ENCODE measurements at regions not wholly inside any gene's neighbourhood (a gene's known extent, or its start where the extent isn't known, plus 50 kb on each side); places are given as distances from the start of the nearest gene placed in this dataset.

DNA sequence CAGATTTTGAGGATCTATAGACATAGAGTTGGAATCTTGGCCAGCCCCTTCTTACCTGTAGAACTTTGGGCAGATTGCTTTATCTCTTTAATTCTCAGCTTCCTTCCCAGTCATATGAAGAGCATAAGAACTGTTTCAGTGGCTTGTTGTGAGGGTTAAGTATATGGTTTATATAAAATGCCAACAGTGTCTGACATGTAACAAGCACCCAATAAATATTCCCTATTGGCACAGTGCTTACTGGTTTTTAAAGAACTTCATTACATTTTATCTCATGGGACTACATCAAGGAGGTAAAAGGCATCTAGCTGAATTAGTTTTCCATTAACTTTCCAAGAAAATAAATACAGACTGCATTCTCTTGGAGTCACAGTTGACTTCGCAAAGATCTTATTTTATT, 106.7 kb upstream of the LIMCH1 start:
- TF ChIP-seq, protein P1, sequence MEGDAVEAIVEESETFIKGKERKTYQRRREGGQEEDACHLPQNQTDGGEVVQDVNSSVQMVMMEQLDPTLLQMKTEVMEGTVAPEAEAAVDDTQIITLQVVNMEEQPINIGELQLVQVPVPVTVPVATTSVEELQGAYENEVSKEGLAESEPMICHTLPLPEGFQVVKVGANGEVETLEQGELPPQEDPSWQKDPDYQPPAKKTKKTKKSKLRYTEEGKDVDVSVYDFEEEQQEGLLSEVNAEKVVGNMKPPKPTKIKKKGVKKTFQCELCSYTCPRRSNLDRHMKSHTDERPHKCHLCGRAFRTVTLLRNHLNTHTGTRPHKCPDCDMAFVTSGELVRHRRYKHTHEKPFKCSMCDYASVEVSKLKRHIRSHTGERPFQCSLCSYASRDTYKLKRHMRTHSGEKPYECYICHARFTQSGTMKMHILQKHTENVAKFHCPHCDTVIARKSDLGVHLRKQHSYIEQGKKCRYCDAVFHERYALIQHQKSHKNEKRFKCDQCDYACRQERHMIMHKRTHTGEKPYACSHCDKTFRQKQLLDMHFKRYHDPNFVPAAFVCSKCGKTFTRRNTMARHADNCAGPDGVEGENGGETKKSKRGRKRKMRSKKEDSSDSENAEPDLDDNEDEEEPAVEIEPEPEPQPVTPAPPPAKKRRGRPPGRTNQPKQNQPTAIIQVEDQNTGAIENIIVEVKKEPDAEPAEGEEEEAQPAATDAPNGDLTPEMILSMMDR (conservative IDR thresholded peaks at IDR 0.05; ENCODE audit: low read depth, low read length) = no peak
- no peak for TF ChIP-seq SMC3 (IDR thresholded peaks at IDR 0.05; ENCODE audit: low read depth, low read length)
- TF ChIP-seq, protein P2, sequence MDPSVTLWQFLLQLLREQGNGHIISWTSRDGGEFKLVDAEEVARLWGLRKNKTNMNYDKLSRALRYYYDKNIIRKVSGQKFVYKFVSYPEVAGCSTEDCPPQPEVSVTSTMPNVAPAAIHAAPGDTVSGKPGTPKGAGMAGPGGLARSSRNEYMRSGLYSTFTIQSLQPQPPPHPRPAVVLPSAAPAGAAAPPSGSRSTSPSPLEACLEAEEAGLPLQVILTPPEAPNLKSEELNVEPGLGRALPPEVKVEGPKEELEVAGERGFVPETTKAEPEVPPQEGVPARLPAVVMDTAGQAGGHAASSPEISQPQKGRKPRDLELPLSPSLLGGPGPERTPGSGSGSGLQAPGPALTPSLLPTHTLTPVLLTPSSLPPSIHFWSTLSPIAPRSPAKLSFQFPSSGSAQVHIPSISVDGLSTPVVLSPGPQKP (IDR thresholded peaks at IDR 0.05; ENCODE audit: borderline replicate concordance, low read depth, low read length) = no peak
- no peak for TF ChIP-seq CEBPB (IDR thresholded peaks at IDR 0.05; ENCODE audit: low read depth, low read length)
- TF ChIP-seq RAD21 (IDR thresholded peaks at IDR 0.05; ENCODE audit: low read length) = no peak
- no peak for TF ChIP-seq POLR2A (IDR thresholded peaks at IDR 0.05; ENCODE audit: low read depth, low read length)
- TF ChIP-seq NFE2L2 (IDR thresholded peaks at IDR 0.05; ENCODE audit: low read depth, low read length) = no peak
- no peak for TF ChIP-seq USF2 (IDR thresholded peaks at IDR 0.05; ENCODE audit: low read depth, low read length)
- no peak for TF ChIP-seq FOS (IDR thresholded peaks at IDR 0.05; ENCODE audit: low read depth, low read length)
- no peak for TF ChIP-seq RCOR1 (IDR thresholded peaks at IDR 0.05; ENCODE audit: insufficient replicate concordance, low read length)

Measured in IMR-90 (cell line).